ENCODE measurements at regions not wholly inside any gene's neighbourhood (a gene's known extent, or its start where the extent isn't known, plus 50 kb on each side); places are given as distances from the start of the nearest gene placed in this dataset.

DNA sequence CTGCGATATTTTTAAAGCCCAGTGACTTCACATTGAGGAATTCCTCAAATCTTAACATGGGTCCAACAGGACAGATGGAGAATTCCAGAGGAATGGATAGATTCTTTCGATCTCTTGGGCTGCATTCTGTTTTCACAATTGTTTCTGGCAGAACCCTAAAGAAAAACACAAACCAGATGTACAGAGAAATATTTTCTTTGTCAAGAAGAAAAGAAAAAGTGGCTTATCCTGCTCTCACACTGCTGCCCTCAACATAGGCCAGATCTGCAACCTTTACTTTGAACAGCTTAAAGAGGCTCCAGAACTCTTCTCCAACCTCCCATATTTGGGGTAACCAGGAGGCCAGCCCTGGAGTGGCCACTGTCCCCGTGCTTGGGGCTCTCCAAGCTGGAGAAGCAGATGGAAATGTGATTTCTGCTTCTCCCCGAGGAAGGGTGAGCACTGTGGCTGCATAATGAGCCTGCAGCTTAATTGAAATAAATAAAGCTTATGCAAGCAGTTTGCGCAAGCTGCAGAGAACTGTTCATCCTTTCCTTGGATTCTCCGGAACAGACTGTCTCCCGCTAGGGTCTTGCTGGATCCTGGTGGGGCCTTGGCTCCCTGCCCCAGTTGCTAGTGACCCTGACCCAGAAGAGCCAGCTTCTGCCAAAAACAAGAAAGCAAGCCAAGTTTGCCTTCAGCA, 453.2 kb upstream of the PROK2 start:
- TF ChIP-seq CTCF (IDR thresholded peaks at IDR 0.05) (no peak), POLR2A (IDR thresholded peaks at IDR 0.05) (no peak)

Measured in right lobe of liver (tissue), 4 donors.